HT1080 (cell line): ENCODE measurements at regions not wholly inside any gene's neighbourhood (a gene's known extent, or its start where the extent isn't known, plus 50 kb on each side); places are given as distances from the start of the nearest gene placed in this dataset.
A peak's percentile ranks its signal among the peaks of the same experiment; 100 is the strongest.
"Not testable (repeated sequence)": the region's sequence is repeated elsewhere in the genome, so short reads cannot be mapped to it uniquely, and the experiment has no call there.

Source experiments
- DNase-seq: peaks from one replicate; pipeline ENCODE4 v3.0.0-alpha.2; 2015; ENCODE audit warnings: low read depth

GRCh38 chr5:84961193-84961592, 576.5 kb upstream of the EDIL3 start:
- DNase-seq = no peak

GRCh38 chr5:84961903-84962302, 577.2 kb upstream of the EDIL3 start:
- DNase-seq = no peak

GRCh38 chr5:84983093-84983492, 598.4 kb upstream of the EDIL3 start:
- no peak for DNase-seq

- DNase-seq = no peak
These were observed 600.5 kb upstream of the EDIL3 start for GRCh38 chr5:84985148-84985547.

- no peak for DNase-seq
These were observed 602.0 kb upstream of the EDIL3 start for GRCh38 chr5:84986688-84987087.

- DNase-seq = peak; percentile 67
These were observed 616.0 kb upstream of the EDIL3 start for GRCh38 chr5:85000671-85001070.

GRCh38 chr5:85002026-85002425, 617.3 kb upstream of the EDIL3 start:
- not testable (repeated sequence) for DNase-seq

- no peak for DNase-seq
These were observed 625.4 kb upstream of the EDIL3 start for GRCh38 chr5:85010014-85010562.

GRCh38 chr5:85017261-85017660, 632.6 kb upstream of the EDIL3 start:
- DNase-seq = no peak

- no peak for DNase-seq
These were observed 645.8 kb upstream of the EDIL3 start for GRCh38 chr5:85030316-85031084.

- peak; percentile 44 for DNase-seq
These were observed 664.3 kb upstream of the EDIL3 start for GRCh38 chr5:85049020-85049419.

- no peak for DNase-seq
These were observed 668.1 kb upstream of the EDIL3 start for GRCh38 chr5:85052826-85053225.

GRCh38 chr5:85069659-85070640, 685.3 kb upstream of the EDIL3 start:
- DNase-seq = no peak

- no peak for DNase-seq
These were observed 692.9 kb upstream of the EDIL3 start for GRCh38 chr5:85077581-85077980.

GRCh38 chr5:85096421-85096820, 711.7 kb upstream of the EDIL3 start:
- peak; percentile 1 for DNase-seq

GRCh38 chr5:85108471-85108870, 723.8 kb upstream of the EDIL3 start:
- no peak for DNase-seq

GRCh38 chr5:85109616-85110015, 724.9 kb upstream of the EDIL3 start:
- DNase-seq = no peak

GRCh38 chr5:85132269-85132668, 747.6 kb upstream of the EDIL3 start:
- DNase-seq = peak; percentile 34

GRCh38 chr5:85140471-85140870, 755.8 kb upstream of the EDIL3 start:
- no peak for DNase-seq

GRCh38 chr5:85143138-85143537, 758.5 kb upstream of the EDIL3 start:
- DNase-seq = no peak

- no peak for DNase-seq
These were observed 764.0 kb upstream of the EDIL3 start for GRCh38 chr5:85148701-85149100.

GRCh38 chr5:85159395-85159794, 774.7 kb upstream of the EDIL3 start:
- no peak for DNase-seq
